K562 (cell line): ENCODE measurements at regions not wholly inside any gene's neighbourhood (a gene's known extent, or its start where the extent isn't known, plus 50 kb on each side); places are given as distances from the start of the nearest gene placed in this dataset.

ENCODE experiments used
- FOXP4 ChIP-seq: sonication (generic); formaldehyde crosslinking; IDR thresholded peaks from 2 replicates; pipeline ENCODE4 v1.8.0; 2022; ENCODE audit warnings: mild to moderate bottlenecking, missing genetic modification reagents, borderline replicate concordance
- NCOR1 ChIP-seq: fragments of 450-650 bp; IDR thresholded peaks from 2 replicates; pipeline ENCODE4 v1.6.1; 2016; ENCODE audit warnings: mild to moderate bottlenecking, moderate library complexity
- PRPF4 ChIP-seq: fragments of 200-400 bp; formaldehyde crosslinking; IDR thresholded peaks from one replicate; pipeline ENCODE4 v1.6.1; 2017; ENCODE audit warnings: low read length, low read depth, mild to moderate bottlenecking; ENCODE audit not compliant: insufficient read depth, poor library complexity, severe bottlenecking

- TF ChIP-seq PRPF4 (no peak), NCOR1 (no peak), FOXP4 (CRISPR knock-in tag) (no peak)
These were observed 107.0 kb downstream of the FAM76B start for GRCh38 chr11:95682552-95682951.
